Glomerular endothelial cell (primary cell): ENCODE measurements at regions not wholly inside any gene's neighbourhood (a gene's known extent, or its start where the extent isn't known, plus 50 kb on each side); places are given as distances from the start of the nearest gene placed in this dataset.

Experiments
- DNase-seq: peaks from one replicate; pipeline ENCODE4 v3.0.0-alpha.2; 2011; ENCODE audit warnings: low read depth, low spot score; ENCODE audit errors: extremely low read depth

DNA sequence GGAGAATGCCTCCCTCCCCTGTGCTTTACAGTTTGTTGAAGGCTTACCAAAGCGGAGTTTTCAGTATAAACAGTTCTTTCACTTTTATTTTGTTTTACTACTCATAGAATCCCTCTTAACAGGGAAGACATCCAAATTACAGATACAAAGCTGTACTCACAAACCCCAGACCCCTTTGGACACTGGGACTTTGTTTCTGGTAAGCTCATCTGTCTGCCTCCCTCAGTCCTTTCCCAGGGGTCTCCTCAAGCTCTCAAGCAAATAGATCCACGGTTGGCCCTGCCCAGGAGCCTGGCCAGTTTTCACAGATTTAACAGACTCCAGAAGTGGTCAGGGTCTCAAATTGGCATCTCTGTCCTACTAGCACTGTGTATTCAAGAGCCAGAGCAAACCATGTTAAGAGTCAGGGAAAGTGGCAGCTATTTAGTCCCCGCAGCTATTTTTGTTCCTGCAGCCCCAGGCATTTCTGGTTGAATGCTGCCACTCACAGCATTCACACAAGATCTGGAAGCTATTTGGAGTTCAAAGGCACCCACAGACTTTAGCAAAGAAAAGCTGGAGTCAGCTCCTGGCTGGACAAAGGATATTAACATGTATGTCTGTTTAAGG, 54.2 kb downstream of the TMEM100 start:
- DNase-seq = no peak

DNA sequence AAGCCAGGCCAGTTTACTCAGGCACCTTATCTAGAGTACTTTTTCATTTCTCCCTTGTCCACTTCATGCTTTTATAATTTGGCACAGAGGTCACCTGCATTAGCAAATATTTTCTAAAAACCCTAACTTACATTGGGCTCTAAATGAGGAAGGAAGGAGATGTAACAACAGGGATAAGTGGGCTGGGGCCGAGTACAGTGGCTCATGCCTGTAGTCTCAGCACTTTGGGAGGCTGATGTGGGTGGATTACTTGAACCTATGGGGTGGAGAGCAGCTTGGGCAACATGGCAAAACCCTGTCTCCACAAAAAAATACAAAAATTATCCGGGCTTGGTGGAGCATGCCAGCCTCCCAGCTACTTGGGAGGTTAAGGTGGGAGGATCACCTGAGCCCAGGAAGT, 55.9 kb downstream of the TMEM100 start:
- no peak for DNase-seq

DNA sequence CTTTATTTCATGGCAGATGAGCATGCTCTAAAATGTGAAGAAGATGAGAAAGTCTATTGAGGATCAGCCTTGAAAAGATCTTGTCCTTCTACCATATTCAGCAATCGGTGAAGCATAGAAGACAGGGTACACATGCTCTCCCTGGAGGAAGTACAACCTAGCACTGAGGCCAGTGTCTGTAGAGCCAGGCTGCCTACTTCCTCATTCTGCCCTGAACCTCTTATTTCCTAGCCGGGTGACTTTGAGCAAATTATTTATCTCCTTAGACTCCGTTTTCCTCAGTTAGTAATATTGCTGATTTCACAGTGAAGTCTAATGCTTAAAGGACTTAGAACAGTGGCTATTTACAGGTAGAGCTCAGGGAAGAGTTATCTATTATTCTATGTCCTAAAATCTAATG, 58.4 kb downstream of the TMEM100 start:
- DNase-seq = no peak

DNA sequence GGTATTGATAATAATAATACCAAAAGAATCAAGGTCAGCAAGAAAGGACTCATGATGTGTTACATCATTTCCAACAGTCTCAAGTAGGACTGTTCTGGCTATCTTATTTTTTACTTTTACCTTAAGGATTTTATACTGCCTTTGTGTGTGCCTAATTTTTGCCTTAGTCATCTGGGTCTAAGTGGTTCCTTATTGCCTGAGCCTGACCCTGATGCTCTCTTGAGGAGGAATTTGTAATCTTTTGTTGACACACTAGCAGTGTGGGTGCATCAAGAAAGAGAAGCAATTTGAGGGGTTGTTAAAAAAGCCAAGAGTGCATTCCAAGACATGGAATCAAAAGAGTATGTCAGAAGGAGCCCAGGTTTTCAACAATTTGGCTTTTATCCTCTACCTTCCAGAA, 59.3 kb downstream of the TMEM100 start:
- DNase-seq = no peak

DNA sequence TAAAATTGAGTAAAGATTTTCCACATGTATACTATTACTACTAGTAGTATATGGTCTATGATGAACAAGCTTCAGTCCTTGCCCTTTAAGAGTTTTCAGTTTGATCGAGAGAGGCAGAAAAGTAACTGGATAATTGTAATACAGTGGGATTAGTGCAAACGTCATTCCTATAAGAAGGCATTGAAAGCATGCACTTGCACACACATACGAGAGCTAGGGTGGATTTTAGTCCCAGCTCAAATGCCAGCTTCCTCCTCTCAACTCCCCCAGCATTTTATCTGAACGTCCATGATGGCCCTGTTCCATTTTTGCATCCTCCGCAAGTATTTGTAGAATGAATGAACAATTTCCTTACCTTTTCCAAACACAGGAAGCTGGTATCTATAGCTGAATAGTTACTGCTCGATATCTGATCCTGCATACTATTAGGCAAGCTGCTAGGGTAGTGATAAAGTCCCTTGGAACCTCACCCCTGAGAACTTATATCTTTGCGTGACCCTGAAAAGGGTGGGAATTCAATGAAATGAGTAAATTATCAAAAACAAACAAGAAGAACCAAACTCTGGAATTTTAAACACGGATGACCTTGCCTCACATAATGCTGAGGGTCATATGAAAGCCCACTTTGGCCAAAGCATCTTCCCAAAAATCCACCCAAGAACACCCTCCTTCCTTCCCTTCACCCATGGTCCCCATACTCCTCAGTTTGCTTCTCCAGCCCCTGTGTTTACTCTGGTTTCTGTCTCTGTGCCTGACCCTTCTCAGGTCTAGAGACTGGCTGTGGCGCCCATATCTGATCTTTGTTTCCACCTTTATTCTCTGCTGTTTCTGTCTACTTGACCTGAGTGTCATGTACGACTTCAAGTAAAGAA, 60.5 kb downstream of the TMEM100 start:
- DNase-seq = no peak

DNA sequence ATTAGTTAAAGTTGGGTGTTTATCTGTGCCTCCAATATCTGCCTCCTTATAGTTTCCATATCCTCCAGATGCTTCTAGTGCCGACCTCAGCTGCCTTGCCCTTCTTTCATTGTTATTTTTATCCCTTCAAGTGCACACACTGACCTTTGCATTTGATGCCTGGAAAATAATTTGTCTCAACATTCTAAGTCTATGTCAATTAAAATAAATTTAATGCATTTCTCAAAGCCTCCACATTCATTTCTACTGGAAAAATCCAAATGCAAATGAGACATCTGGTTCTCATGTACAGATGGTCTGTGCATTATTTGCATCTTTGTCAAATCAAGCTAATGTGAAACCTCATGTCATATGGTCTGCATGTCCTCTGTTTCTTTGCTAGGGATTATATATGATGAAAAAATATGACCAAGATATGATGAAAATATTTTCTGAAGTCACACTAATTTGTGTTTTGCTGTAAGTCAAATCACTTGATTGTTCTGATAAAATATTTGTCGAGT, 61.4 kb downstream of the TMEM100 start:
- no peak for DNase-seq

DNA sequence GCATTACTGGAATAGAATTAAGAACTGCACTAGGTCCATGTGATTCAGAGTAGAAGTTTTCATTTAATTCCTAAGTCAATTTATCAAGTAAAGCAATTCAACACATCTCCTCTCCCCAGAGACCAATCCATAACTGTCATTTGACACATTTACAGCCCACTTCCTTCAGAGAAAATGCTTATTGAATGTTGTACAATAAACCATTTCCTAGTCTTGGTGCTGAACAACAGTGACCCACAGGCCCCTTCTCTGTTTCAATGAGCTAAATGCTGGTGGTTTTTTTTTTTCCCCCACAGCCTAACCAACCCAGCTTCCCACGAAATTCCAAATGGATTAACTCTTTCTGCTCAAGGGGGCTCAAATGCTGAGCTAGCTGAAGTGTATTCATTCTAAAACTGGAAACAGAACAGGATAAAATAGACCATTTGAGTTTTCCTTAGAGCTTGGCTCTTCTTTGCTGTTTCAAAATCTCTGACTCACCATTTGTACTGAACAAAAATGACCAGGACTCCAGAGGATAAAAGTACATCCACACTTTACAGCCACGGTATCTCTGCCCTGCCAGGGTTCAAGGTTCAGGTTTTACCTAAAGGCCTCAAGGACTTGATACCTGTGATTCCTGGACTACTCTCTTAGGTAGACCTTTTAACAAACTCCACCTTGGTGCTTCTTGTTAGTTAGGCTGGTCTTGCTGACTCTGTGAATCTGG, 62.3 kb downstream of the TMEM100 start:
- DNase-seq = peak; percentile 64

DNA sequence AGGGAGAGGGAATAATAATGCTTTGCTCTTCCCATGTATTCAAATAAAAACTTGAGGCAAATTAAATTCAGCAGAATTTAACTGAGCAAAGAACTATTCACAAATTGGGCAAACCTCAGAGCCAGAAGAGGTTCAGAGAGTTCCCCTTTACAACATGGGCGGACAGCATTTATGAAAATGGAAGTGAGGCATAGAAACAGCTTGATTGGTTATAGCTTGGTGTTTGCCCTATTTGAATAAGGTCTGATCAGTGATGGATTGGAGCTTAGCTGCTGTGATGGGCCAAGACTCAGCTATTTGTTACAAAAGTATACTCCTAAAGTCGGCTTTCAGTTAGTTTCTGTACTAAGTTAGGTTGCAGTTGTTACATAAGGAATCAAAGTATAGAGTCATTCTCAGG, 63.0 kb downstream of the TMEM100 start:
- DNase-seq = no peak

DNA sequence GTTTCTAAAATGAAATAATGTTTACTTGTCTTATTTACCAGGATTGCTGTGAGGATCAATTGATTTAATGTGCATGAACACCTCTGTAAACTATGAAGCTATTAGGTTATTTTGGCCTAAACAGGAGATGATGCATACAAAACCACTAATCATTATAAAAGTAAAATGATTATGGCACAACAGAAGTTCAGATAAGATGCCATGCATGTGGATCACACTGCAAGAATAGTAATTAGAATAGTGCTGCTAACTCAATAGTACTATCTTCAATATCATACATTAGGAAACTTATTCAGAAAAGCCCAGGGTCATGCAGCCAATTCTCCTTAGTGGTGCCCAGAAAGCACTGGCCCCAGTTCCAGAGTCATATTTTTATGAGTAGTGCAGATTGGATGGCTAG, 66.9 kb downstream of the TMEM100 start:
- DNase-seq = no peak

DNA sequence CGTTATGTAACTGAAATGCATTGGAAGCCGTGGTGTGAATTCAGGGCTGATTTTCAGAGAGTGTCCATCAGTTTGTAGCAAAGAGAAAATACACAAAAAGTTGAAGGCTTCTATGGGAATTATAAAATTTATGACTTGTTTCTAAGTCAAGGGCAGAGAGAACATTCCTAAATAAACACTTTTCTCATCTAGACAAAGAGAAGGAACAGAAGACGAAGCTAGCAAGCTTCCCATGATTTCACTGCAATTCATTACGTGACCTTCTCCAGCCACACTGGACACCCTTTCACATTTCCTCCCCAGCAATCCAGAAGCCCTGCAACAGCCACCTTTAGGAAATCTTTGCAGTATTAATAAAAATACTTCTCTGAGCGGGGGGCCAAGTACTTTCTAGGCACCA, 67.8 kb downstream of the TMEM100 start:
- DNase-seq = no peak

DNA sequence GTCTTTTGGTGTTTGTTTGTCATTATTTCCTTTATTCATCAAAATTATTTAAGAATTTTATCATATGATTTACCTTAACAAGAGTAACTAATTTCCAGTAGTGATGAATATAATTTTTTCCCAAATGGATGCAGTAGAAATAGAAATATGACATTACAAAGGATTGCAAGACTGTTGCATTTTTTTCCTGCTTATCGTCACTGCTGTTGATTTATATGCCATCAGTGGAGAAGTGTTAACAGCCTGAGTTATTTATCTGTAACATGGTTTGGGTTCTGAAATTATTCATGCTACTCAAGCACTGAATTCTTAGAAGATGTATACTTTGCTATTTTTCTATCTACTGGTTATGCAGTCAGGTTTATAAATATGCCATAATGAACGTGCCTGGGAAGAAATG, 68.6 kb downstream of the TMEM100 start:
- no peak for DNase-seq

DNA sequence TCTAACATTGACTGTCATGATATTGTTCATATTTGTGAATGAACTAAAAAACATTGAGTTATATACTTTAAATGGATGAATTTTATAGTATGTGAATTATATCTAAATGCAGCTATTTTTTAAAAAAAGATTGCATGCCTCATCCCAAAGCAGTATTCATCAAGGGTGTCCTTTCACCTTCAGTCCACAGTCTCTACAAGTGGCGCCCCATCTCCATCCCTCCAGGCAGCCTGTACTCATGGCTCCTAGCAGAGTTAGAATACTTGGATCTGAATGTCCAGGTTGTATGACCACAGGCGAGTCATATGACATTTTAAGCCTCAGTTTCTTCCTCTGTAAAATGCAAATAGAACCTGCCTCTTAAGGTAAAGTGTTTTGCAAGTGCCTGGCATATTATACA, 69.8 kb downstream of the TMEM100 start:
- DNase-seq = no peak

DNA sequence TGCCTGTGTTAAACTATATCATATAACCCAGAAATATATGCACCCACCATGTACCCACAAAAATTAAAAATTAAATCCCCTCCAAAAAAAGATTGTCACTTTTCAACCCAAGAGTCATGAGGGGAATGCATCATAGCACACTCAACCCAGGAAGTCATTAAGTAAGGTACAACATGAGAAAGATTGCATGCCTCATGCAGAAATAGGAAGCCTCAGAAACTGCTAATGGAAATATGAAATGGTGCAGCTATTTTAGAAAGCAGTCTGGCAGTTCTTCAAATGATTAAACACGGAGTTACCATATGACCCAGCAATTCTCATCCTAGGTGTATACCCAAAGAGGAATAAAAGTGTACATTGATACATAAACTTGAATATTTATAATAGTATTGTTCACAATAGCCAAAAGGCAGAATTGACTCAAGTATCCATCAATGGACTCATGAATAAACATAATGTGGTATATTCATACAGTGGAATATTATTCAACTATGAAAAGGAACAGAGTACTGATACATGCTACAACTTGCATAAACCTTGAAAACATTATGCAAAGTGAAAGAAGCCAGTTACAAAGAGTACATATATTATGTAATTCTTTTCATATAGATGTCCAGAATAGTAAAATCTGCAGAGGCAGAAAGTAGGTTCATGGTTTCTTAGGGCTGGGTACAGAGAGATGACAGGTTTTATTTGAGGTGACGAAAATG, 70.4 kb downstream of the TMEM100 start:
- no peak for DNase-seq

DNA sequence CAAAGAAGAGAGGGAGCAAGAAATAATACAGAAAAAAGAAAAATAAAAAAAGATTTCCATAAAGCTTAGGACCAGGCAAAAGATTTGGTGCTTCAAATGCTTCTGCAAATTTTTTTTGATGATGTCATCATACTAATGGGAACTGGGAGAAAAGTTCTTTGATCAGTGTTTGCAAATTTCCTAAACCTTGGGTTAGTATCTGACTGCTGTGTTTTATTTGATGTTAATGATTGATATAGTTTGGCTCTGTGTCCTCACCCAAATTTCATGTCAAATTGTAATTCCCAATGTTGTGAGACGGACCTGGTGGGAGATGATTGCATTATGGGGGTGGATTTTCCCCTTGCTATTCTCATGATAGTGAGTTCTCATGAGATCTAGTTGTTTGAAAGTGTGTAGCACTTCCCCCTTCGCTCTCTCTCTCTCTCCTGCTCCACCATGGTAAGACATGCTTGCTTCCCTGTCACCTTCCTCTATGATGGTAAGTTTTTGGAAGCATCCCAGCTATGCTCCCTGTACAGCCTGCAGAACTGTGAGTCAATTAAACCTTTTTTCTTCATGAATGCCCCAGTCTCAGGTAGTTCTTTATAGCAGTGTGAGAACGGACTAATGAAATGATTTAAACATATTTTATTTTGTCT, 72.6 kb downstream of the TMEM100 start:
- no peak for DNase-seq

DNA sequence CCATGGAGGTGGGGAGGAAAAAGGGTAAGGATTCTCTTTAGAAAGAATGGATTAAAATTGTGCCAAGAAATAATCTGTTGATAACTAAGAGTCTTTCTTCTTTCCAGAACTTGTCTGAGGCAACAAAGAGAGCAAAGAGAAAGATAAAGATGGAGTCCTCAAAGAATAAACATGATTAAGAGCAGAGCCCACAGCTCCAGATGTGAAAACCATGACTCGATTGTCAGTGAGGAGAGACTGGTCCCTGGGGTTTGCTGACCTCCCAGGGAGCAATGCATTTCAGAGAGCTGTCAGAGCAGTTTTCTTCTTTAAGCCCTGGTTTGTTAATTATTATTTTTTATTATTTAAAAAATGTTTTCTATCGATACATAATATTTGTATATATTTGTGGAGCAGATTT, 74.6 kb downstream of the TMEM100 start:
- DNase-seq = no peak

DNA sequence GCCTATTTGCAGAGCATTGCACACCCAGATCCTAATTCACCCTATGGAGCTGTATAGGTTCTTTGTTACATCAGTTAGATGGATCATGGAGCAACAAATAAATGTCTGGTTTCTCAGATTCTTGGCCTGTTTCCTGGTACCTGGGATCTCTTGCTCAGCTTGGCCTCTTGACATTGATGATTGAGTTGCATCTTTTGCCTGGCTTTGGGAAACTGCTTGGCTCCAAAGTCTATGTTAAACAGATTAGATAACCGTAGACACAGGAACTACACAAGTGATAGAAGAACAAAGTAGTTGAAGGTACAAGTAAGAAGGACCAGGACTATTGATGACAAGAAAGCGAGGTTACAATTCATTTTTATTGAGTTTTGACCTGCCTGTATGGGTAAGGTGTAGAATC, 77.3 kb downstream of the TMEM100 start:
- no peak for DNase-seq

DNA sequence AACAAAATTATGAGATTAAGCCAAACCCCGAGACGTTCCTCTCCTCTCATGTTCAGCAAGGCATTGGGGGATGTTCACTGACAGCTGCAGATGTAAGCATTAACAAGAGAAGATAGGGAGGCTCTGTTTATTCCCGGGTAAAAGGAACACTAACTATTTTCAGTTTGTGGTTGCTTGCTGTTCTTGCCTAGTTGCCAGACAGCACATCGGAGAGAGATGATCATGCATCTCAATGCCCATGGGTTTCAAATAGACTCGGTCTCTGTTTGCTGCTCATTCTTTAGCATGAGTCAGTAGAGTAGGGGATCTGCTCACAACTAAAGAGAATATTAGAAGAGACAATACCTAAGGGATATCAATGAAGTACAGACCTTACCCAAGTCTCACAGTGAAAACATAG, 78.3 kb downstream of the TMEM100 start:
- no peak for DNase-seq

DNA sequence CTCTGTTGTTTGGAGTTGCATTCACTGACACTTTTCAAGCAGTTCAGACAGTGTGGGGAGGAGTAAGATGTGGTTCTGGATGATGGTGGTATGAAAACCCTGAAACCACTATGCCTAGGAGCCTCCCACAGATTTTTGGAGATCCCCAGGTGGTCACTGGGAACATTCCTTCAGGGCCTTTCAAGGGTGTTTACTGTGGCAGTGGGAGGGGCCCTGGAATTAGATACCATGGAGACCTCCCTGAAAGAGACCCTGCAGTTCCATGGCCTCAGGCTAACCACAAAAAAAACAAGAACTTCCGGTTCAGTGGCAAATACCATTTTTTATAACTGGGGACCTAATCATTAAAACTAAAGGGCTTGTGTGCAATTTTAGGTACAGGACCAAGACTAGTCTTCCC, 79.9 kb downstream of the TMEM100 start:
- DNase-seq = no peak

DNA sequence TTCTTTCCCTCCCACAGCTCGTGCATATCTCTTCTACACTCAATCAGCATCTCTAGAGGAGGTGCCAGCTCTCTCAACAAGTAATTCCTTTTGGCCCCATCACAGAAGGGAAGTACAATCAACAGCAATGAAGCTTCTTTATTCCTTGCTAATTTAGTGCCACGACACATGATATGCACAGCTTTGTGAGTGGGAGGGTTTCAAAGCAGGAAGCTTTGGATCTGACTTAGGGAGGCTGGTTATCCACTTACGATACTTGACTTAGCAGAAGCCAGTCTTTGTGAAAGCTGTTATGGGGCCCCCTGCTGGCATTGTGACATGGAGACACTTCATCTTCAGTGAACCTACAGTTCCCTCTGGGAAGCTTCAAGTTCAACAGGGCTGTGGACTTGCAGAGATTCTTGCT, 81.0 kb downstream of the TMEM100 start:
- peak; percentile 61 for DNase-seq

DNA sequence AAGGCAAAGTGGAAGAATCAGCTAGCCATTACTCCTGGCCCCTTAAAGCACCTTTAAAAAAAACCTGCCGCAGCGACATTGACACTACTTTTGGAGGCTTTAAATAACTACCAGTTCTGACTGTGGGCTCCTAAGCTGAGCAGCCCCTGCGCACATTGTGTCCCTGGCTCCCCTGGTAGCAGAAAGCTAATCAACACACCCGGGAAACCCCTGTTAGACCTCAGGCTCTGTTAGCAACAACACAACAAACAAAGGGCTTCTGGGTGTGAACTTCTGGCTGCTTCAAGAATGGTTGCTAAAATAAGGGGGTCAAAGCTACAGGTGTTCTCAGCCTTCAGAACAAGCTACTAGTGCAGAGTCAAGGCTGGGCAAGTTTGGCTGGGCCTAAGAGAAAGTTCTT, 83.6 kb downstream of the TMEM100 start:
- DNase-seq = no peak
